ENCODE measurements at regions not wholly inside any gene's neighbourhood (a gene's known extent, or its start where the extent isn't known, plus 50 kb on each side); places are given as distances from the start of the nearest gene placed in this dataset.

DNA sequence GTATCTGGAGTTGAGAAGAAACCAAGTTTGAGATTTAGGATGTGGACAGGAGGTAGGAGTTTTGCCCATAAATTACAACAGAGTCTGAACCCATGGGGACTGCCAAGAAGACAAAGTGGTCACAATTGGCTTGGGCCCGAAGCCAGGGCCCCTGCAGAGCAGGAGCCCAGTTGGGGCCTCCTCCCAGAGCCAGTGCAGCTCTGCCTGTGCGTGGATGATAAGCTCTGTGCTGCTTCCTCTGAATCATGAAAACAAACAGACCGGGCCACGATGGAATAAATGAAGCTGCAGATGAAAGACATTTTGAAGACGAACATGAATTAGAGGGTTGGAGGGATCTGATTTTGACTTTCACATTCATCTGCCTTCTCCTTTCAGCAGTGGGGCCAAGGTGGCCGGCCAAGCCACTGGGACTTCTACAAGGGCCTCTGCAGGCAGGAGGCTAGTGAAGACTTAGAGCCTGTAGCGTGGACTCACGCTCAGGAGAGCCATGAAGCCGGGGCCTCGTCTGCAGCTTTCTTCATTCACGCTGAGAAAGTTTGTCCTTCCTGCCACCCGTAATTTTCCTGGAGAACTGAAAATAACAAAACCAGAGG lies 156.8 kb upstream of the LYZL1 start:
- TF ChIP-seq, protein P1, sequence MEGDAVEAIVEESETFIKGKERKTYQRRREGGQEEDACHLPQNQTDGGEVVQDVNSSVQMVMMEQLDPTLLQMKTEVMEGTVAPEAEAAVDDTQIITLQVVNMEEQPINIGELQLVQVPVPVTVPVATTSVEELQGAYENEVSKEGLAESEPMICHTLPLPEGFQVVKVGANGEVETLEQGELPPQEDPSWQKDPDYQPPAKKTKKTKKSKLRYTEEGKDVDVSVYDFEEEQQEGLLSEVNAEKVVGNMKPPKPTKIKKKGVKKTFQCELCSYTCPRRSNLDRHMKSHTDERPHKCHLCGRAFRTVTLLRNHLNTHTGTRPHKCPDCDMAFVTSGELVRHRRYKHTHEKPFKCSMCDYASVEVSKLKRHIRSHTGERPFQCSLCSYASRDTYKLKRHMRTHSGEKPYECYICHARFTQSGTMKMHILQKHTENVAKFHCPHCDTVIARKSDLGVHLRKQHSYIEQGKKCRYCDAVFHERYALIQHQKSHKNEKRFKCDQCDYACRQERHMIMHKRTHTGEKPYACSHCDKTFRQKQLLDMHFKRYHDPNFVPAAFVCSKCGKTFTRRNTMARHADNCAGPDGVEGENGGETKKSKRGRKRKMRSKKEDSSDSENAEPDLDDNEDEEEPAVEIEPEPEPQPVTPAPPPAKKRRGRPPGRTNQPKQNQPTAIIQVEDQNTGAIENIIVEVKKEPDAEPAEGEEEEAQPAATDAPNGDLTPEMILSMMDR (IDR thresholded peaks at IDR 0.05), result no peak
- no peak for TF ChIP-seq POLR2A (IDR thresholded peaks at IDR 0.05)

Measured in lower leg skin (tissue), 3 donors.